CD4-positive, alpha-beta T cell treated with Interleukin-15 for 4 hours (primary cell): ENCODE measurements at regions not wholly inside any gene's neighbourhood (a gene's known extent, or its start where the extent isn't known, plus 50 kb on each side); places are given as distances from the start of the nearest gene placed in this dataset.

Source experiments
- DNase-seq: peaks from one replicate; pipeline ENCODE4 v3.0.0-alpha.2; 2020; ENCODE audit warnings: low spot score

- no peak for DNase-seq
Observed at GRCh38 chr2:236935083-236935482, 150.6 kb upstream of the COPS8 start.

DNA sequence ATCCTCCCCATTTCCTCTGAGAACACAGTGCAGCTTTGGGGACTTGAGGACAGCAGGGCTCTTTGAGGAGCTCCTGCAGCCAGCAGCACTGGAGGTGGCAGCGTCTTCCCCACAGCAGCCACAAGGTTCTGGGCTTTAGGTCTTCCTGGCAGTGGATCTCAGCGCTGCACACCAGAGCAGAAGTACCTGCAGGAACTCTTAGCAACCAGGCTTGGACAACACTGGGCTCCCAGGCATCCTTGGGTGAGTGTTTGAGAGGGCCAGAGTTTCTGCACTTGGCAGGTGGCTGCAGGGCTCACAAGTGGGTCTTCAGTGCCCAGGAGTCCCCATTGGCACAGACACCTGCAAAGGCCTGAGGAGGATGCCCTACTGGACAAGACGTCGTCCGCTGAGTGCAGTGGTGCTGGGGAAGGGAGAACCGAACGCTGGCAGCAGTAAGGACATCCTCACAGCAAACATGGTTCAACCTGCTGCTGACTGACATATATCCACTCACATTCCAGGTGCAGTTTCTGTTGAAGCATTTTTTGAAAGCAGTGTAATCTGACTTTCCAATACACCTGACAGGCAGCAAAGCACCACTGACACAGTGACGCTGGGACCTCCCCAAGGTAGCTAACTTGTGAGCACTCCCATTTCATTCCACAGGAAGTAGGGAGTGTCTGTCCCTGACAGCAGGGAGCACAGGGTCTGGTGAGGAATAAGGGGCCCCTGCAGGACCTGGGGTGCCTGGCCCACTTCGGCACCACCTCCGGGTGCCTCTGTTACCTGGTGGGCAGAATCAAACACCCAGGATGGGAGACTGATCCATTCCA lies 149.9 kb upstream of the COPS8 start:
- DNase-seq: no peak

DNA sequence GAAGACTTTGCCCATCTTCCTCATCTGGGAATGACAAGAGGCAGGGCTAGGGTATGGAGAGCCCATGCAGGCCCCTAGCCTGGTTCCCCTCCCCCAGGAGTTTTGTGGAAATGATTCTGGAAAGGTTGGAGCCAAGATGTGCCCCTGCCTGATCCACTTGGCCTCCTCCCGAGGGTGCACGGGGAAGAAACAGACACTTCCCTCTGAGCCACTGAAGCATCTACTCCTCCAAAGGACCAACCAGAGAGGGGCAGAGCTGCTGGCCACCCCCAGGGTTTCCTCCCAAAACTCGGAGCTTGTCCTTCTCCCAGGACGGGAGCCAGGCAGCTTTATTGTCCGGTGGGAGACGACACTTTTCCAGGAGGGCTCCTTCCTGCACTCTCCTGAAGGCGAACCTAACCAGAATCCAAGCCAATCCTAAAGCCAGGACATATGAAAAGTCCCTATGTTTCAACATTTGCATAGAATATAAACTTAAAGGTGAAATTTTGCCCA lies 149.2 kb upstream of the COPS8 start:
- no peak for DNase-seq

GRCh38 chr2:236938126-236938525 lies 147.6 kb upstream of the COPS8 start:
- DNase-seq: no peak

- no peak for DNase-seq
Observed at GRCh38 chr2:236939271-236939670, 146.4 kb upstream of the COPS8 start.

GRCh38 chr2:236939721-236940231 lies 145.9 kb upstream of the COPS8 start:
- DNase-seq: no peak

DNA sequence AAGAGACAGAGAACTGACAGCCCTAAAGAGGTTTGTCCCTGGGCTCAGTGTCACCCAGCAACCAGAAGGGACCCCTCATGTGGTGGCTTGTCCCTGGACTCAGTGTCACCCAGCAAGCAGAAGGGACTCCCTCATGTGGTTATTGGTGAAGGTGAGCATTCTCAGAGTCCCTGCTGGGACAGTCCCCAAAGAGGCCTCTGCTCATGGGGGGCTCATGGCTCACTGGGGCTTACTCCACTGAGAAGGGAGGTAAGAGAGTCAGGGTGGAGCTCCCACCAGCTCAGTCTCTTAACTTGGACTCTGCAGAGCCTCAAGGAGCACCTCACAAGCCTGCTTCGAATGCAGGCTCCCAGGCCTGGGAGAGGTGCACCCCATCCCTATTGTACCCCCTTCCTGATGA lies 145.2 kb upstream of the COPS8 start:
- DNase-seq: no peak

DNA sequence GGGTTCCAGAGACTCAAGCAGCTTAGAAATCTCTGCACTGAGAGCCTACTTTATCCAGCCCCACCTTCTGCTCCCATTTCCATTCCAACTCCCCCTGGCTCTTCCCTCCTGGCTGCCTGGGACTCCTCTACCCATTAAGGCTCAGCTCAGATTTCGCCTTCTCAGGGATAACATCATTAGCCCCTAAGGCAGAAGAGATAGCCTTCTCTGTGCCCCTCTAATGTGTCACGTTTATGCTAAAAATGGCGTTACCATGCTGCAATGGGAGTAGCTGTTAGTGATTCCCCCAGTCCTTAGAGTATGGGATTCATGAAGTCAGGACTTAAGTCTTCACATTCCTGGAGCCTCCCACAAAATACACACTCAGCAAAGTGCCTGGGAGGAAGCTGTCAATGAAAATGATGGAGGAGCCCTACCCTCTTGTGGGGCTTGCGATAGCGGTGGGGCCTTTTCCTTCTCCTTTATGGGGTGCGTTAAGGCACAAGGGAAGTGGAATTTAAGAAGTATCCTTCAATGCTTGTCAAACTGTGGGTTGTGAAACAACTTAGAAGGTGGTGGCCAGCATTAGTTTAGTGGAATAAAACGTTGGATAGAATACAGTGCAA lies 144.7 kb upstream of the COPS8 start:
- DNase-seq: no peak

DNA sequence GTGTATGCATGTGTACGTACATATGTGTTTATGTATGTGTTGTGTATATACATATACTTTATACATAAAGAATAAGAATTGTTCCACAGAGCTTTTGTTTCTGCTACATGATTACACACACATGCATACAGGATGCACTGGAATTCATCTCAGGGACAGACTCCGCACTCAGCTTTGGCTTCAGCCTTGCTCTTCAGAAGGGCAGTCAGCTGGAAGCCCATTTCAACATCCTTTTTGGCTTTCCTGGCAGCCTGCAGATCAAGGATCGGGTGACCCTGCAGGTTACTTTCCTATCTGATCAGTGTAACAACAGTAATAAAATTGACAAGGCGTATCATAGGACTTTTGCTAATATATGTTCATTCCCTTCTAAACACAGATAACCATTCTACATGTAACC lies 144.1 kb upstream of the COPS8 start:
- no peak for DNase-seq

- DNase-seq: no peak
Observed at GRCh38 chr2:236942554-236942953, 143.1 kb upstream of the COPS8 start.

- DNase-seq: no peak
Observed at GRCh38 chr2:236943068-236943467, 142.6 kb upstream of the COPS8 start.

DNA sequence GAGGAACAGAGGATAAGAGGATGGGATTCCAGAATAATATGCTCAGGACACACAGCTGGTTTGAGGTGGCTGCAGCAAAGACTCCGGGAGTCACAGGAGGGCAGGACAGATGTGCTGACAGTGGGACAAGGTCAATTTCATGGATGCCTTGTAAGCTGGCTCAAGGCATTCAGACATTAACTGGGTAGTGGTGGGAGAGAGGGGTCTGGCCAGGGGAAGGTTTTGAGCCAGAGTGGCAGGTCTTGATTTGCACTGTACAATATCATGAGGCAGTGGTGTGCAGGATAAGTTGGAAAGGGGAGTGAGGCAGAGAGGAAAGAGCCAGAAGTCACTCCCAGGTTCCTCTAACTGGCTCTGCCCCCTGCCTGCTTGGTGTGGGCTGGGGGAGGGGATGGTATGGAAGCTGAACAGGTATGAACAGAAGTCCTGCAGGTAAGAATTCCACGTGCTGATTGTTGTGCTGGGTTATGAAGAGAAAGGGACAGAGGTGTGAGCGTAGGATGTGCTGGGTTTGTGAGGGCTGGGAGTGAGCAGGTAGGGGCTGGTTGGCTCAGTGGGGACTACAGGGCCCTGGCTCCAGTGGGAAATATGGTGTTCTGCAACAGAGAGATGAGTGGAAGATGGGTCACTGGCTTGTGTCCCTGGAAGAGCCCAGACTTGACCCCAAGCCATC lies 141.7 kb upstream of the COPS8 start:
- no peak for DNase-seq

GRCh38 chr2:236944561-236944960 lies 141.1 kb upstream of the COPS8 start:
- no peak for DNase-seq

DNA sequence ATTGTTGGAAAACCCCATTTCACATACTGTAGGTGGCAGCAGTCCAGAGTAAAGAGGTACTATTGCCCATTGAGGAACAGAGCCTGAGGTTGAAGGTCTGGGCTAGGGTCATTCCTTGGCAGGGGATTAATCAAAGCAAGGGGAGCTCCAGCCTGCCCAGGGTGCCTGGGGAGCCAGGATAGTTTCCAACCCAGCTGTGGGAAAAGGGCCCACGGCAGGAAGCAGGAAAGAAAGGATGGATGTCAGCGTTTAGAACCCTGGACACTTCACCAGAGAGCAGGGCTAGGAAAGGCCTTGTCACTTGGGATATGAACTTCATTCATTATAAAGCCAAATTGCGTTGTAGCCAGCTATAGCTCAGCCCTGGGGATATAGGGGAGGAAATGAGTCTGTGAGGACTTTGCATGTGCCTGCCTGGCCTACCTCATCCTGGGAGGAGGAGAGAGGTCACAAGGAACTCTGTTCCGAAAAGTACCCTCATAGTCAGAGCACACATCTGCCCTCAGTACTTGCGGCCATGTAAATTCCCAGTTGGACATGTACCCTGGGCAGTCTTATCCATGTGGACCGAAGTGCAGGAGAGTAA lies 140.2 kb upstream of the COPS8 start:
- DNase-seq: no peak

DNA sequence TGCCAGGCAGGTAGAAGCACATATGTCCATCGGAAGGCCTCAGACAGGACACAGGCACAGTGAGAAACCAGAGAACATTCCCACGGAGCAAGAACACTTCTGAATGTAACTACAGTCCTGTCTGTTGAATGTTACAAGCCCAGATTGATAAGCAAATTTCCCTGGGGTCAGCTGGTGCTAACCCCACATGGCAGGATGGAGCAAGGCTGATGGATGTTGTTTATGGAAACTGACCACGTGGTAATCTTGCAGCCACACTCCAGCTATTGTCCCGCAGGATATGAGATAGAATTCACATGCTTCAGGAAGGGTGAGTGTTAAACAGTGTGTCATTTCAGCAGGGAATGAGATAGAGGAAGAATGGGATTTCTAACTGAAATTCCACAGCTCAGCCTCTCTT lies 138.8 kb upstream of the COPS8 start:
- DNase-seq: no peak

GRCh38 chr2:236947294-236947693 lies 138.4 kb upstream of the COPS8 start:
- no peak for DNase-seq

GRCh38 chr2:236947896-236948295 lies 137.8 kb upstream of the COPS8 start:
- DNase-seq: no peak

DNA sequence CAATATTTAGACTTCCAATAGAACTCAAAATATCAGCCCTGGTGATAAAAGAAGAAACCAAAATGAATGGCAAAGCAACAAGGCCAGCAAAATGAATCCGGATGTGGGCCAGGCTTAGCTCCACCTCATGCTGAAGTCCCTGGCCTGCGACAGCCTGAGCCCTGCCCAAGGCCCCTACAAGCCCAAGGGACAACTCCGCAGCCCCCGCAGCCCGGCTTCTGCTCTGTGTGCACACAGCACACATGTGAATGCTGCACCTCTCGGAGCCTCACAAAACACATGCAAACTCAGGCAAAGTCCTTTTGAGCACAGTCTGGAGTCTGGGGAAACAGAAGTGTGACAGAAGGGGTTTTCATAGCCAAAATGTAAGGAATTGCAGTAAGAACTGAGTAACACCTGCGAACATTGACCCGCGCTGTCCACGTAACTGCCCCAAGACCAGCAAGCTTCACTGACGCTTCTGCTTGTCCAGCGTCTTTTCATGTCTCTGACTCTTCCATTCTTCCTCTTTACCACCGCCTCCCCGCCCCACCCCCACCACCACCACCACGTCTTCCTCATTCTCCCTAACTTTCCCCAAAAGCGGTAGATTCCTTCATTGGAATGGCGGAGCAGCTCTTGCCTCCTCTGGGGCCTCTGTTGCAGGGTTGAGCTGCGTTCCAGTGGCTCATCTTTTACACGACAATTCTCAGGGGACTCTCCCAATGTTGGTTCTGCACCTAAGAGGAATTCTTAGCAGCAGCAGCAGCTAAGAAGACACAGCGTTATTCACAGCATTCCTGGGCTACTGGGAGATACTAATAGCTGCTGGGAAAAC lies 136.4 kb upstream of the COPS8 start:
- no peak for DNase-seq

DNA sequence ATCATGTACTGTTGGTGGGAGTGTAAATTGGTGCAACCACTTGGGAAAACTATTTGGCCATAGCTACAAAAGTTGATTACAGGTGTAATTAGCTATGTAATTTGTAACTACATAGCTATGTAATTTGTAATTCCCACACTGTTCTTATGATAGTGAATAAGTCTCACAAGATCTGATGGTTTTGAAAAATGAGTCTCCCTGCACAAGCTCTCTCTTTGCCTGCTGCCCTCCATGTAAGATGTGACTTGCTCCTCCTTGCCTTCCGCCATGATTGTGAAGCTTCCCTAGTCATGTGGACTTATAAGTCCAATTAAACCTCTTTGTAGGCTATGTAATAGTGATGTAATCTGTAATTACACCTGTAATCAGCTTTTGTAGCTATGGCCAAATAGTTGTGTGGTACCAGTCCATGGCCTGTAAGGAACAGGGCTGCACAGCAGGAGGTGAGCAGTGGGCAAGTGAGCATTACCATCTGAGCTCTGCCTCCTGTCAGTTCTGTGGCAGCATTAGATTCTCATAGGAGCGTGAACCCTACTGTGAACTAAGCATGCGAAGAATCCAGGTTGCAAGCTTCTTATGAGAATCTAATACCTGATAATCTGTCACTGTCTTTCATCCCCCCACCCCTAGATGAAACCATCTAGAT lies 133.7 kb upstream of the COPS8 start:
- DNase-seq: no peak

- DNase-seq: no peak
Observed at GRCh38 chr2:236954641-236955040, 131.0 kb upstream of the COPS8 start.

DNA sequence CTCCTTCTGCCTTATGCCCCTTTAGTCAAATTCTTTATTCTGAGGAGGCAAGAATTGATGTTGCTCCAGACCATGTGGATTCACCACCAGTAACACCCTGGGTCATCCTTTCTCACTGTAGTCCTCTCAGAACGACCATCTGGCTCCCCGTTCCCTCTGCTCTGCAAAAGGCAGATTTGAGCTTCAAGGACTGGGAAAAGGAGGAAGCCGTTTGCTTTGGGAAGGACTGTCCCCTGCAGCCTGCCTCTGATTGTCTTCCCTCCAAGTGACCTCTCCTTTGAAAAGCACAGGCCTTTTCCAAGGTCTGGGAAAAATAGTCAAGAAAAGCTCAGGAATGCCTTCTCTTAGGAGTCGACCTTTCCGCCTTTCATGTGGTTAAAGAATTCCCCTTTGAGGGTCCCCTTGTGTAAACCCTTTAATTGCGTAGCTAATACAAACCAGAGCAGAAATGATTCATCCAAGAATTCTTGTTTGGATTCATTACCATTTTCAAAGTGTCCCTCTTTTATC lies 130.1 kb upstream of the COPS8 start:
- no peak for DNase-seq
